Astrocyte of the cerebellum (primary cell): ENCODE measurements at regions not wholly inside any gene's neighbourhood (a gene's known extent, or its start where the extent isn't known, plus 50 kb on each side); places are given as distances from the start of the nearest gene placed in this dataset.
"Not testable (repeated sequence)": the region's sequence is repeated elsewhere in the genome, so short reads cannot be mapped to it uniquely, and the experiment has no call there.

ENCODE experiments used
- DNase-seq: peaks from one replicate; pipeline ENCODE4 v3.0.0-alpha.2; 2011; ENCODE audit warnings: low read depth
- H3K4me3 ChIP-seq: 2 replicates; pipeline ENCODE4 v1.5.1; 2011; ENCODE audit warnings: mild to moderate bottlenecking, low read depth, low read length, moderate library complexity
- CTCF ChIP-seq: IDR thresholded peaks from 2 replicates; pipeline ENCODE4 v1.5.1; 2012; ENCODE audit warnings: low read length, low read depth, moderate library complexity, mild to moderate bottlenecking; ENCODE audit errors: missing control alignments
- in situ Hi-C: cut with HindIII; loops from 2 replicates; pipeline ENCODE4 v1.10.0; 2017; ENCODE audit warnings: low sequenced_read_pairs

- in situ Hi-C loops = no loop called here
- no peak for TF ChIP-seq CTCF
- H3K4me3 ChIP-seq = no peak overlapping the region
- DNase-seq = peak; percentile 93
Measured at GRCh38 chr2:167783261-167784083, 463.9 kb downstream of the STK39 start.

GRCh38 chr2:167781629-167782028 lies 465.8 kb downstream of the STK39 start:
- DNase-seq, in situ Hi-C loops: not testable (repeated sequence)

GRCh38 chr2:167776359-167776758 lies 471.0 kb downstream of the STK39 start:
- TF ChIP-seq CTCF = no peak
- no peak overlapping the region for H3K4me3 ChIP-seq
- DNase-seq = no peak
- in situ Hi-C loops = no loop called here

More at GRCh38 chr2:167781629-167782028, 465.8 kb downstream of the STK39 start:
- H3K4me3 ChIP-seq = not testable (repeated sequence)

- DNase-seq = no peak
- TF ChIP-seq CTCF = no peak
- no peak overlapping the region for H3K4me3 ChIP-seq
- in situ Hi-C loops = no loop called here
Measured at GRCh38 chr2:167771628-167772027, 475.8 kb downstream of the STK39 start.

- no peak for TF ChIP-seq CTCF
- in situ Hi-C loops = no loop called here
- no peak for DNase-seq
- H3K4me3 ChIP-seq = no peak overlapping the region
Measured at GRCh38 chr2:167769020-167769419, 478.4 kb downstream of the STK39 start.

- in situ Hi-C loops = no loop called here
- no peak for TF ChIP-seq CTCF
- H3K4me3 ChIP-seq = no peak overlapping the region
- DNase-seq = no peak
Measured at GRCh38 chr2:167767830-167768229, 479.6 kb downstream of the STK39 start.

- no peak for DNase-seq
- TF ChIP-seq CTCF = no peak
- no peak overlapping the region for H3K4me3 ChIP-seq
- in situ Hi-C loops = no loop called here
Measured at GRCh38 chr2:167764772-167765341, 482.5 kb downstream of the STK39 start.
